ENCODE measurements at regions not wholly inside any gene's neighbourhood (a gene's known extent, or its start where the extent isn't known, plus 50 kb on each side); places are given as distances from the start of the nearest gene placed in this dataset.
A peak's percentile ranks its signal among the peaks of the same experiment; 100 is the strongest.

DNA sequence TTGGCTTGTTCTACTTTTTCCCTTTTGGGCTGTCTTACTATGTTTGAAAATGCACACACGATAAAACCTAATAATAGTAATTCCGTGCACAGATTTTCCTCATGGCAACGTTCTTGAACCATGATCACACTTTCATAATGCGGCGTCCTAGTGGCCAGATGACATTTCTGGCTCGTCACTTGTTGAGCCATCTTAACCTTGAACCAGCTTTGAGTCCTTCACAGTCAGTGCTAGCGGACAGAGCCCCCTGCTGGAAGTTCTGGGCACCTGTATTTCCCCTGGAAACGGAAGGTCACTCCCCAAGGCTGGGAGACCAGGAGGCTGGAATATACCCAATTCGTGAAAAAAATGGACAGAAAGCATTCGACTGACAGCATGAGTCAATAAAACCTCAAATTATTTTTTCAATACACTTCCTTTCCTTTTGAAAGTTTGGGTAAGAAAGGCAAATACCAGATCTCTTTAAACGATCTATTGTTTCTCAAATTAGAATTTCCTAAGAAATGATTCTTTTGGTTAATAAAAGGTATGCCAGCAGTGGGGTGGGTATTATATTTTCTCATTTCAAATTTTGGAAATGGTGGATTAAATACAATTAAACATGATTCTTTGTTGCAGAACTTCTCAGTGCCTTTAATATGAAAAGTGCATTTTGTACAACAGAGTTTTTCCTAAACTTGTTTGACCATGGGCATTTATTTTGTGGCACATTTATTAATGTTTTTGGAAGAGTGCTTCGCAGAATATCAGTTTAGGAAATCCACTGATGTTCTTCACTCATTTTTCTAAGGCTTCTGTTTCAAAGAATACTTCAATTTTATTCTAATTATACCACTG is 542.3 kb downstream of the QKI start:
- TF ChIP-seq, protein P1, sequence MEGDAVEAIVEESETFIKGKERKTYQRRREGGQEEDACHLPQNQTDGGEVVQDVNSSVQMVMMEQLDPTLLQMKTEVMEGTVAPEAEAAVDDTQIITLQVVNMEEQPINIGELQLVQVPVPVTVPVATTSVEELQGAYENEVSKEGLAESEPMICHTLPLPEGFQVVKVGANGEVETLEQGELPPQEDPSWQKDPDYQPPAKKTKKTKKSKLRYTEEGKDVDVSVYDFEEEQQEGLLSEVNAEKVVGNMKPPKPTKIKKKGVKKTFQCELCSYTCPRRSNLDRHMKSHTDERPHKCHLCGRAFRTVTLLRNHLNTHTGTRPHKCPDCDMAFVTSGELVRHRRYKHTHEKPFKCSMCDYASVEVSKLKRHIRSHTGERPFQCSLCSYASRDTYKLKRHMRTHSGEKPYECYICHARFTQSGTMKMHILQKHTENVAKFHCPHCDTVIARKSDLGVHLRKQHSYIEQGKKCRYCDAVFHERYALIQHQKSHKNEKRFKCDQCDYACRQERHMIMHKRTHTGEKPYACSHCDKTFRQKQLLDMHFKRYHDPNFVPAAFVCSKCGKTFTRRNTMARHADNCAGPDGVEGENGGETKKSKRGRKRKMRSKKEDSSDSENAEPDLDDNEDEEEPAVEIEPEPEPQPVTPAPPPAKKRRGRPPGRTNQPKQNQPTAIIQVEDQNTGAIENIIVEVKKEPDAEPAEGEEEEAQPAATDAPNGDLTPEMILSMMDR (IDR thresholded peaks at IDR 0.05; ENCODE audit: low read length): peak; percentile 63
- TF ChIP-seq EZH2 (optimal IDR thresholded peaks at IDR 0.05; ENCODE audit: low read depth, low read length) (no peak), EZH2phosphoT487 (IDR thresholded peaks at IDR 0.05; ENCODE audit: low read length) (no peak)

All from MM.1S (cell line).